ENCODE measurements at regions not wholly inside any gene's neighbourhood (a gene's known extent, or its start where the extent isn't known, plus 50 kb on each side); places are given as distances from the start of the nearest gene placed in this dataset.

- TF ChIP-seq EZH2phosphoT487 (conservative IDR thresholded peaks at IDR 0.05; ENCODE audit: low read length) (no peak), CTCF (IDR thresholded peaks at IDR 0.05; ENCODE audit: insufficient read depth, low read length, poor library complexity, severe bottlenecking) (no peak)
- H3K9me3 ChIP-seq (ENCODE audit: insufficient read depth, low read length), result no peaks in the 10 kb centered on the region
- no peaks in the 10 kb centered on the region for H3K79me2 ChIP-seq (ENCODE audit: insufficient read depth, low read length)
- no peaks in the 10 kb centered on the region for H3K9me2 ChIP-seq (replicated peaks; ENCODE audit: insufficient read depth, low read length)
- no peak overlapping the region for H3K9ac ChIP-seq (ENCODE audit: low read length)
- H4K20me1 ChIP-seq (ENCODE audit: low read depth, low read length), result no peaks in the 10 kb centered on the region
- no peak overlapping the region for H3K27ac ChIP-seq (ENCODE audit: low read depth, low read length)
- no peaks in the 10 kb centered on the region for H3F3A ChIP-seq (ENCODE audit: insufficient read depth)
- no peaks in the 10 kb centered on the region for H3K36me3 ChIP-seq (ENCODE audit: low read length)
- H3K4me2 ChIP-seq (ENCODE audit: low read depth, low read length, poor library complexity, severe bottlenecking), result no peak overlapping the region
- no peaks in the 10 kb centered on the region for H3K27me3 ChIP-seq (ENCODE audit: low read length)
- H3K4me3 ChIP-seq (ENCODE audit: insufficient read depth, low read length, poor library complexity, severe bottlenecking), result no peak overlapping the region
- no peak overlapping the region for H2AFZ ChIP-seq (ENCODE audit: low read depth, low read length, severe bottlenecking)
Observed at GRCh38 chr9:79003514-79003913, 568.3 kb upstream of the TLE4 start.

GRCh38 chr9:79004032-79004431, 567.7 kb upstream of the TLE4 start:
- H3K4me3 ChIP-seq (ENCODE audit: insufficient read depth, low read length, poor library complexity, severe bottlenecking), result no peak overlapping the region
- TF ChIP-seq EZH2phosphoT487 (conservative IDR thresholded peaks at IDR 0.05; ENCODE audit: low read length) (no peak), CTCF (IDR thresholded peaks at IDR 0.05; ENCODE audit: insufficient read depth, low read length, poor library complexity, severe bottlenecking) (no peak)
- no peaks in the 10 kb centered on the region for H3F3A ChIP-seq (ENCODE audit: insufficient read depth)
- H3K27me3 ChIP-seq (ENCODE audit: low read length), result no peaks in the 10 kb centered on the region
- no peak overlapping the region for H3K9ac ChIP-seq (ENCODE audit: low read length)
- H3K9me3 ChIP-seq (ENCODE audit: insufficient read depth, low read length), result no peaks in the 10 kb centered on the region
- H4K20me1 ChIP-seq (ENCODE audit: low read depth, low read length), result no peaks in the 10 kb centered on the region
- no peaks in the 10 kb centered on the region for H3K9me2 ChIP-seq (replicated peaks; ENCODE audit: insufficient read depth, low read length)
- H2AFZ ChIP-seq (ENCODE audit: low read depth, low read length, severe bottlenecking), result no peak overlapping the region
- H3K36me3 ChIP-seq (ENCODE audit: low read length), result no peaks in the 10 kb centered on the region
- H3K79me2 ChIP-seq (ENCODE audit: insufficient read depth, low read length), result no peaks in the 10 kb centered on the region
- no peak overlapping the region for H3K4me2 ChIP-seq (ENCODE audit: low read depth, low read length, poor library complexity, severe bottlenecking)
- no peak overlapping the region for H3K27ac ChIP-seq (ENCODE audit: low read depth, low read length)

GRCh38 chr9:79006546-79006945, 565.2 kb upstream of the TLE4 start:
- TF ChIP-seq EZH2phosphoT487 (conservative IDR thresholded peaks at IDR 0.05; ENCODE audit: low read length) (no peak), CTCF (IDR thresholded peaks at IDR 0.05; ENCODE audit: insufficient read depth, low read length, poor library complexity, severe bottlenecking) (no peak)
- Histone ChIP-seq H3K4me3 (ENCODE audit: insufficient read depth, low read length, poor library complexity, severe bottlenecking) (no peak overlapping the region), H3K27me3 (ENCODE audit: low read length) (no peaks in the 10 kb centered on the region), H3K9ac (ENCODE audit: low read length) (no peak overlapping the region), H3K9me2 (replicated peaks; ENCODE audit: insufficient read depth, low read length) (no peaks in the 10 kb centered on the region), H3K9me3 (ENCODE audit: insufficient read depth, low read length) (no peaks in the 10 kb centered on the region), H4K20me1 (ENCODE audit: low read depth, low read length) (no peaks in the 10 kb centered on the region), H3K36me3 (ENCODE audit: low read length) (no peaks in the 10 kb centered on the region), H3K79me2 (ENCODE audit: insufficient read depth, low read length) (no peaks in the 10 kb centered on the region), H3K27ac (ENCODE audit: low read depth, low read length) (no peak overlapping the region), H3F3A (ENCODE audit: insufficient read depth) (no peaks in the 10 kb centered on the region), H2AFZ (ENCODE audit: low read depth, low read length, severe bottlenecking) (no peak overlapping the region), H3K4me2 (ENCODE audit: low read depth, low read length, poor library complexity, severe bottlenecking) (no peak overlapping the region)
